ENCODE measurements at regions not wholly inside any gene's neighbourhood (a gene's known extent, or its start where the extent isn't known, plus 50 kb on each side); places are given as distances from the start of the nearest gene placed in this dataset.

DNA sequence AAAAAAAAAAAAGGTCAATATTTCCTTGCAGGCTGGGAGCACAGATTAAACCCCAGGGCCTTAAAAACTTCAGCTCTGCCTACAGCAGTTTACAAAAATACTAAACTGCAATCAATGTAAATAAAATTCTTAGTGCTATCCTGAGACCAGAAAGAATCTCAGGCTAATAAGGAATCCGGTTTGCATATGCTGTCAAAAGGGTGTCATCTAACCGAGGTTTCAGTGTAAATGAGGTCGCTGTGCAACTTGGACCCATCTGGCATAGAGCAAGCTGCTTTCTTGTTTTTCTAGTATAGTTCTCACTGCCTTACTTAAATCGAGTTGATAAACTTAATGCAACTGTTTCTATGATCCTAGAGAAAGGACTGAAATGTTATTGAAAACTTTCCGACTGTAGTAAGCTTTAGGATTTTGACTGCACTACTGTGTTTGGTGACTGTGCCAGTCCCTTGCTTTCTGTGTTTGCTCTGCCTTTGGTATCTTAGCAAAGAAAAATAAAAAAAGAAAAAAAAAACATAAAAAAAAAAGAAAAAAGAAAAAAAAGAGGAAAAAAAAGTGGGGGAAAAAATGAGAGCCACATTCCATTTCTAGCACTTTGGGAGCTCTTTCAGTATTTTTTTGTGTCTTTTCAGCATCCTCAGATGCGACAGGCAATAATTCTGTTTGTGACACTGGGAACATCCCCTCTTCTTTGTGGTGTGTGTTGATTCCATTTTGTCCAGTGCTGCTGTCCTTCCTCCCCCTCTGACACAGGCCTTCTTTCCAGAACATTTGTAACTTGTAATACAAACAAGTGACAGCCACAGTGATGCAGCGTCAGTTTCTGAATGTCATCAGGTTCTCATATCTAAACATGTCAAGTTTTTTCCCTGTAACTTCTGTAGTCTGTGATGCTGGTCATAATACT, 340.5 kb downstream of the ZNF536 start:
- TF ChIP-seq CTCF (IDR thresholded peaks at IDR 0.05; ENCODE audit: extremely low read depth, low read depth, low read length), result no peak

DNA sequence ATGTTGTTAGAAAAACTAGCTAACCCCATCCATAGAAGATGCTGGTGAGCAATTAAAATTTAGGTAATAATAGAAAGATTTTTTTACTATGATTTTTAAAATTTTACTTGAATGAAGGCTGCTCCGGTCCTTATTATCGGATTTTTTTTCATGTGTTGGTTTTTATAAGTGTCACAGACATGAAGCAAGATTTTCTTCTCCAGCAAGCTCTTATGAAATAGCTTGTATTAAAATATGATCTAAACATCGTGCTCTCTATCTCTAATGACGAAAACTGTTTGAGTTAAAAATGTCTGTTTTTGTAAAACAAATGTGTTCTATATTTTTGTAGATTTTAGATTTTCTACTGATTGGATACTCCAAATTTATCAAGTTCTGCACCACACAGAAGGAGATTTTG, 339.6 kb downstream of the ZNF536 start:
- H3K36me3 ChIP-seq (ENCODE audit: insufficient read depth, low read length), result no peaks in the 10 kb centered on the region
- peaks cover 4% of the 10 kb centered on the region for H3K27me3 ChIP-seq (ENCODE audit: insufficient read depth, low read length)
- TF ChIP-seq CTCF (IDR thresholded peaks at IDR 0.05; ENCODE audit: extremely low read depth, low read depth, low read length), result no peak
- H3K27ac ChIP-seq (ENCODE audit: low read depth, low read length), result no peak overlapping the region
- H2AFZ ChIP-seq (ENCODE audit: low read length), result no peak overlapping the region
- H3K4me3 ChIP-seq (ENCODE audit: insufficient read depth, low read length), result no peak overlapping the region
- no peaks in the 10 kb centered on the region for H3K4me1 ChIP-seq (ENCODE audit: insufficient read depth, low read length)
- no peaks in the 10 kb centered on the region for H4K20me1 ChIP-seq (ENCODE audit: insufficient read depth, low read length)
- H3K4me2 ChIP-seq (ENCODE audit: insufficient read depth, low read length), result no peak overlapping the region
- H3K9me3 ChIP-seq (ENCODE audit: low read depth, low read length), result no peaks in the 10 kb centered on the region
- no peak for DNase-seq (ENCODE audit: insufficient read length, low spot score, missing footprints)
- H3K79me2 ChIP-seq (ENCODE audit: insufficient read depth, low read length), result no peaks in the 10 kb centered on the region

More for the DNA sequence above, 340.5 kb downstream of the ZNF536 start:
- no peaks in the 10 kb centered on the region for H3K4me1 ChIP-seq (ENCODE audit: insufficient read depth, low read length)
- no peak for DNase-seq (ENCODE audit: insufficient read length, low spot score, missing footprints)
- H4K20me1 ChIP-seq (ENCODE audit: insufficient read depth, low read length), result no peaks in the 10 kb centered on the region
- no peak overlapping the region for H3K4me3 ChIP-seq (ENCODE audit: insufficient read depth, low read length)
- peaks cover 4% of the 10 kb centered on the region for H3K27me3 ChIP-seq (ENCODE audit: insufficient read depth, low read length)
- H3K9me3 ChIP-seq (ENCODE audit: low read depth, low read length), result no peaks in the 10 kb centered on the region
- H3K27ac ChIP-seq (ENCODE audit: low read depth, low read length), result no peak overlapping the region
- no peak overlapping the region for H2AFZ ChIP-seq (ENCODE audit: low read length)
- no peak overlapping the region for H3K4me2 ChIP-seq (ENCODE audit: insufficient read depth, low read length)
- no peaks in the 10 kb centered on the region for H3K79me2 ChIP-seq (ENCODE audit: insufficient read depth, low read length)
- no peaks in the 10 kb centered on the region for H3K36me3 ChIP-seq (ENCODE audit: insufficient read depth, low read length)

GRCh38 chr19:30711296-30711695, 339.1 kb downstream of the ZNF536 start:
- no peak overlapping the region for H3K4me2 ChIP-seq (ENCODE audit: insufficient read depth, low read length)
- H3K4me3 ChIP-seq (ENCODE audit: insufficient read depth, low read length), result no peak overlapping the region
- no peaks in the 10 kb centered on the region for H3K36me3 ChIP-seq (ENCODE audit: insufficient read depth, low read length)
- no peaks in the 10 kb centered on the region for H3K79me2 ChIP-seq (ENCODE audit: insufficient read depth, low read length)
- no peak for DNase-seq (ENCODE audit: insufficient read length, low spot score, missing footprints)
- no peaks in the 10 kb centered on the region for H3K9me3 ChIP-seq (ENCODE audit: low read depth, low read length)
- H3K27ac ChIP-seq (ENCODE audit: low read depth, low read length), result no peak overlapping the region
- TF ChIP-seq CTCF (IDR thresholded peaks at IDR 0.05; ENCODE audit: extremely low read depth, low read depth, low read length), result no peak
- H3K4me1 ChIP-seq (ENCODE audit: insufficient read depth, low read length), result no peaks in the 10 kb centered on the region
- peaks cover 4% of the 10 kb centered on the region for H3K27me3 ChIP-seq (ENCODE audit: insufficient read depth, low read length)
- H4K20me1 ChIP-seq (ENCODE audit: insufficient read depth, low read length), result no peaks in the 10 kb centered on the region
- no peak overlapping the region for H2AFZ ChIP-seq (ENCODE audit: low read length)

- Histone ChIP-seq H3K4me1 (ENCODE audit: insufficient read depth, low read length) (no peaks in the 10 kb centered on the region), H3K27ac (ENCODE audit: low read depth, low read length) (no peak overlapping the region), H3K27me3 (ENCODE audit: insufficient read depth, low read length) (peaks cover 4% of the 10 kb centered on the region), H4K20me1 (ENCODE audit: insufficient read depth, low read length) (no peaks in the 10 kb centered on the region), H3K4me3 (ENCODE audit: insufficient read depth, low read length) (no peak overlapping the region), H3K79me2 (ENCODE audit: insufficient read depth, low read length) (no peaks in the 10 kb centered on the region), H3K4me2 (ENCODE audit: insufficient read depth, low read length) (no peak overlapping the region), H2AFZ (ENCODE audit: low read length) (no peak overlapping the region), H3K9me3 (ENCODE audit: low read depth, low read length) (no peaks in the 10 kb centered on the region), H3K36me3 (ENCODE audit: insufficient read depth, low read length) (no peaks in the 10 kb centered on the region)
- TF ChIP-seq CTCF (IDR thresholded peaks at IDR 0.05; ENCODE audit: extremely low read depth, low read depth, low read length), result no peak
- no peak for DNase-seq (ENCODE audit: insufficient read length, low spot score, missing footprints)
Observed at GRCh38 chr19:30710721-30711120, 338.5 kb downstream of the ZNF536 start.
